K562 (cell line): ENCODE measurements at regions not wholly inside any gene's neighbourhood (a gene's known extent, or its start where the extent isn't known, plus 50 kb on each side); places are given as distances from the start of the nearest gene placed in this dataset.

Source experiments
- ATAC-seq: fragments of 200-7000 bp; cut with Tn5 transposase; 3 replicates; pipeline ENCODE4 v1.9.1; 2020; ENCODE audit warnings: moderate library complexity
- BruUV-seq: library from RNA; stranded (reverse); fragments of 400-500 nt; replicated peaks from 2 replicates; lab custom pipeline; 2021; lab: Mats Ljungman, UMichigan
- CTCF ChIA-PET: fragments of 300-600 bp; formaldehyde crosslinking; extraction: SDS; loops from one replicate; lab custom pipeline; 2021; ENCODE audit warnings: low intra/inter-chr PET ratio; lab: Yijun Ruan, JAX
- POLR2A ChIA-PET: fragments of 300-600, 350-650 bp; sonication (Branson Sonifier 250); formaldehyde crosslinking; extraction: SDS; loops from one replicate; lab custom pipeline; 2021; ENCODE audit warnings: antibody characterized with exemption, inconsistent platforms; lab: Yijun Ruan, JAX
- DNase-seq, 4 experiments: peaks; one replicate each; pipeline versions ENCODE4 v3.0.0 to v3.0.0-alpha.2; 2011 to 2018; ENCODE audit warnings: low spot score in 3 of 4, mixed read lengths in 3 of 4; ENCODE audit errors: extremely low read depth in 1 of 4
- FAIRE-seq: peaks from 2 replicates; lab custom pipeline; 2011; peaks lifted over from hg19 to GRCh38; lab: Jason Lieb, UNC
- H2AFZ ChIP-seq: 2 replicates; pipeline ENCODE4 v1.6.0; 2011; ENCODE audit warnings: low read depth, low read length, control low read depth, inconsistent platforms
- H3K27ac ChIP-seq: fragments of 200-600 bp; 3 replicates; pipeline ENCODE4 v1.8.0; 2011; ENCODE audit warnings: low read depth, mild to moderate bottlenecking, control low read depth, inconsistent platforms, low read length, moderate library complexity, mixed read lengths; ENCODE audit errors: extremely low read depth
- H3K27me3 ChIP-seq, 2 experiments: fragments of 300-600 bp in 1 of 2; 2 replicates in 1 of 2; 3 replicates in 1 of 2; pipeline versions ENCODE4 v1.6.0 to v1.8.0; 2011; ENCODE audit warnings: inconsistent platforms in 2 of 2, low read length in 2 of 2, mild to moderate bottlenecking in 1 of 2, mixed read lengths in 1 of 2, moderate library complexity in 1 of 2; ENCODE audit not compliant: control insufficient read depth in 2 of 2, insufficient read depth in 2 of 2
- H3K36me3 ChIP-seq: fragments of 300-600 bp; 3 replicates; pipeline ENCODE4 v1.8.0; 2011; ENCODE audit warnings: mild to moderate bottlenecking, low read length, inconsistent platforms; ENCODE audit not compliant: control insufficient read depth, insufficient read depth
- H3K4me1 ChIP-seq, 2 experiments: fragments of 200-600 bp in 1 of 2; replicated peaks in 1 of 2; 2 replicates in 1 of 2; 3 replicates in 1 of 2; pipeline versions ENCODE4 v1.5.1 to v1.8.0; 2011; ENCODE audit warnings: inconsistent platforms in 2 of 2, low read length in 2 of 2, mild to moderate bottlenecking in 1 of 2, mixed read lengths in 1 of 2, moderate library complexity in 1 of 2; ENCODE audit not compliant: control insufficient read depth in 2 of 2, insufficient read depth in 2 of 2
- H3K4me2 ChIP-seq: 2 replicates; pipeline ENCODE4 v1.6.1; 2011; ENCODE audit warnings: low read length, control low read depth, inconsistent platforms, mixed read lengths; ENCODE audit not compliant: insufficient read depth
- H3K4me3 ChIP-seq: fragments of 200-600 bp; sonication (generic), shearing (Covaris generic); 2 replicates; pipeline ENCODE4 v1.5.1; 2016; ENCODE audit warnings: control low read depth, inconsistent platforms
- H3K79me2 ChIP-seq: fragments of 200-600 bp; 3 replicates; pipeline ENCODE4 v1.8.0; 2011; ENCODE audit warnings: low read length, inconsistent platforms; ENCODE audit not compliant: control insufficient read depth, insufficient read depth
- H3K9ac ChIP-seq, 2 experiments: 2 replicates each; pipeline versions ENCODE4 v1.6.0 to v1.6.1; 2011; ENCODE audit warnings: low read depth in 2 of 2, low read length in 2 of 2, control low read depth in 1 of 2, inconsistent platforms in 1 of 2, mild to moderate bottlenecking in 1 of 2, mixed read lengths in 1 of 2; ENCODE audit not compliant: insufficient read depth in 1 of 2
- H3K9me1 ChIP-seq: one replicate; pipeline ENCODE4 v1.6.0; 2011; ENCODE audit warnings: inconsistent platforms, mild to moderate bottlenecking, low read length, moderate library complexity; ENCODE audit not compliant: control insufficient read depth, insufficient read depth
- H3K9me3 ChIP-seq: replicated peaks from 2 replicates; pipeline ENCODE4 v1.5.1; 2011; ENCODE audit warnings: low read depth, low read length, inconsistent platforms; ENCODE audit not compliant: control insufficient read depth, insufficient read depth
- H4K20me1 ChIP-seq: replicated peaks from 2 replicates; pipeline ENCODE4 v1.6.1; 2011; ENCODE audit warnings: low read length, inconsistent platforms, mixed read lengths; ENCODE audit not compliant: control insufficient read depth, insufficient read depth
- KLF13 ChIP-seq: fragments of 450-650 bp; IDR thresholded peaks from 2 replicates; pipeline ENCODE4 v1.6.1; 2016; ENCODE audit warnings: missing genetic modification characterization, low read depth, mild to moderate bottlenecking, missing compliant biosample characterization, moderate library complexity, borderline replicate concordance
- L3MBTL2 ChIP-seq: fragments of 450-650 bp; IDR thresholded peaks from 2 replicates; pipeline ENCODE4 v1.6.1; 2016; ENCODE audit warnings: mild to moderate bottlenecking, moderate library complexity
- RFX5 ChIP-seq: IDR thresholded peaks from 2 replicates; pipeline ENCODE4 v1.6.1; 2011; ENCODE audit warnings: low read depth, mild to moderate bottlenecking, improper control_type of control experiment, low read length
- ZFP36 ChIP-seq: fragments of 150-350 bp; IDR thresholded peaks from 2 replicates; pipeline ENCODE4 v1.6.1; 2018; ENCODE audit warnings: low read length, low read depth; ENCODE audit not compliant: partially characterized antibody
- WGBS: fragments of 100-300 bp; shearing (Covaris generic); methylation state at CpG from one replicate; pipeline ENCODE4 v1.1.6; 2016; ENCODE audit warnings: low coverage, mixed read lengths; ENCODE audit not compliant: insufficient coverage; ENCODE audit errors: missing lambda C conversion rate; 5-methylcytosine and 5-hydroxymethylcytosine counted together
- in situ Hi-C: fragments of 300-500 bp; cut with MboI; formaldehyde crosslinking; loops from 4 replicates; pipeline ENCODE4 v1.15.0; 2018; ENCODE audit warnings: inconsistent platforms, mixed read lengths
- intact Hi-C: fragments of 100-400 bp; cut with micrococcal nuclease; formaldehyde crosslinking; loops from 2 replicates; pipeline ENCODE4 v1.14.2; 2022
- TF ChIP-seq, protein P1 (sequence below): fragments of 150-350 bp; IDR thresholded peaks from 2 replicates; pipeline ENCODE4 v1.6.1; 2014; ENCODE audit warnings: low read depth, mild to moderate bottlenecking, low read length, borderline replicate concordance
- TF ChIP-seq, protein P2 (sequence below): fragments of 450-650 bp; IDR thresholded peaks from 2 replicates; pipeline ENCODE4 v1.6.1; 2014; ENCODE audit warnings: low read depth, mild to moderate bottlenecking, moderate library complexity, borderline replicate concordance
- TF ChIP-seq, protein P3 (sequence below): IDR thresholded peaks from 2 replicates; pipeline ENCODE4 v1.6.1; 2016; ENCODE audit warnings: missing genetic modification characterization, missing compliant biosample characterization

DNA sequence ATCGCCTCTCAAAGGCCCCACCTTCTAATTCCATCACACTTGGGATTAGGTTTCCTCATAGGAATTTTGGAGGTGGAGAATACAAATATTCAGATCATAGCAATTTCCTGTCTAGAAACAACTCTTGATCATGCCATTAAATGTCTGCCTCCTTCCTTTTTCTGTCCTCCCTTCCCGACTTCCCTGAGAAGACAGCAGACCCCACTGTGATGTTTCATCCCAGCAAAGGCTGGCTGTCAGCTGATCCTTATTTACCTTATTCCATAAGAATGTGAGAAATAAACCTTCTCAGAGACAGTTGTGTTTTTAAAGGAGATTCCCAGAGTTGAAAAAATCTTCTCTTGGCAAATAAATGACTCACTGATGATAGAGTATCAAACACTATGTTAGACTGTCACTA, 133.9 kb downstream of the TDRD15 start (continued):
- TF ChIP-seq, protein P1, sequence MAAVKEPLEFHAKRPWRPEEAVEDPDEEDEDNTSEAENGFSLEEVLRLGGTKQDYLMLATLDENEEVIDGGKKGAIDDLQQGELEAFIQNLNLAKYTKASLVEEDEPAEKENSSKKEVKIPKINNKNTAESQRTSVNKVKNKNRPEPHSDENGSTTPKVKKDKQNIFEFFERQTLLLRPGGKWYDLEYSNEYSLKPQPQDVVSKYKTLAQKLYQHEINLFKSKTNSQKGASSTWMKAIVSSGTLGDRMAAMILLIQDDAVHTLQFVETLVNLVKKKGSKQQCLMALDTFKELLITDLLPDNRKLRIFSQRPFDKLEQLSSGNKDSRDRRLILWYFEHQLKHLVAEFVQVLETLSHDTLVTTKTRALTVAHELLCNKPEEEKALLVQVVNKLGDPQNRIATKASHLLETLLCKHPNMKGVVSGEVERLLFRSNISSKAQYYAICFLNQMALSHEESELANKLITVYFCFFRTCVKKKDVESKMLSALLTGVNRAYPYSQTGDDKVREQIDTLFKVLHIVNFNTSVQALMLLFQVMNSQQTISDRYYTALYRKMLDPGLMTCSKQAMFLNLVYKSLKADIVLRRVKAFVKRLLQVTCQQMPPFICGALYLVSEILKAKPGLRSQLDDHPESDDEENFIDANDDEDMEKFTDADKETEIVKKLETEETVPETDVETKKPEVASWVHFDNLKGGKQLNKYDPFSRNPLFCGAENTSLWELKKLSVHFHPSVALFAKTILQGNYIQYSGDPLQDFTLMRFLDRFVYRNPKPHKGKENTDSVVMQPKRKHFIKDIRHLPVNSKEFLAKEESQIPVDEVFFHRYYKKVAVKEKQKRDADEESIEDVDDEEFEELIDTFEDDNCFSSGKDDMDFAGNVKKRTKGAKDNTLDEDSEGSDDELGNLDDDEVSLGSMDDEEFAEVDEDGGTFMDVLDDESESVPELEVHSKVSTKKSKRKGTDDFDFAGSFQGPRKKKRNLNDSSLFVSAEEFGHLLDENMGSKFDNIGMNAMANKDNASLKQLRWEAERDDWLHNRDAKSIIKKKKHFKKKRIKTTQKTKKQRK: no peak
- TF ChIP-seq, protein P2, sequence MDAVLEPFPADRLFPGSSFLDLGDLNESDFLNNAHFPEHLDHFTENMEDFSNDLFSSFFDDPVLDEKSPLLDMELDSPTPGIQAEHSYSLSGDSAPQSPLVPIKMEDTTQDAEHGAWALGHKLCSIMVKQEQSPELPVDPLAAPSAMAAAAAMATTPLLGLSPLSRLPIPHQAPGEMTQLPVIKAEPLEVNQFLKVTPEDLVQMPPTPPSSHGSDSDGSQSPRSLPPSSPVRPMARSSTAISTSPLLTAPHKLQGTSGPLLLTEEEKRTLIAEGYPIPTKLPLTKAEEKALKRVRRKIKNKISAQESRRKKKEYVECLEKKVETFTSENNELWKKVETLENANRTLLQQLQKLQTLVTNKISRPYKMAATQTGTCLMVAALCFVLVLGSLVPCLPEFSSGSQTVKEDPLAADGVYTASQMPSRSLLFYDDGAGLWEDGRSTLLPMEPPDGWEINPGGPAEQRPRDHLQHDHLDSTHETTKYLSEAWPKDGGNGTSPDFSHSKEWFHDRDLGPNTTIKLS: no peak
- TF ChIP-seq L3MBTL2 (no peak), KLF13 (tag) (no peak)

DNA sequence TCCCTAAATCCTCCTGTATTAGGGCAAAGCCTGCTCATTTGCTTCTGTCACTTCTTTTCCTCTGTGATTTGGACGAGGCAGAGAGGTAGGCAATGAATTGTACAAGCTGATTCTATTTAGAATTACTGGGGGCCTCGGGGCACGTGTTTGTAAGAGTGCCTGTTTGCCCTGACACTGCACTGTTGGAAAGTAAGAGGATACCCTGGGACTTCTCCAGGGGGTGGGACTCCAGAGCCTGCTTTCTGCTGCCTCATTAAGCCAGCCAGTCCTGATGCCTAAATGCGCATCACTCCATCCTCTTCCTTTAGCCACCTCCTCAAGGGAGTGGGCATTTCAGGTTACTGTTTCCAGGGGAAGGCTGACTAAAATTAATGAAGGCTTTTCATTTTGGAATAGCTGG, 134.3 kb downstream of the TDRD15 start:
- Histone ChIP-seq H3K36me3 (no peaks in the 10 kb centered on the region), H3K9me1 (no peaks in the 10 kb centered on the region), H3K9ac (no peak overlapping the region), H3K4me1 (peaks cover 0 to 15% of the 10 kb centered on the region in 2 experiments; a peak in 2 of 5 replicates), H3K79me2 (no peaks in the 10 kb centered on the region), H3K27me3 (peaks cover 0 to 4% of the 10 kb centered on the region in 2 experiments; a peak in 1 of 5 replicates), H2AFZ (no peak overlapping the region), H3K27ac (no peak overlapping the region), H3K4me2 (no peak overlapping the region), H4K20me1 (no peaks in the 10 kb centered on the region), H3K4me3 (no peak overlapping the region), H3K9me3 (no peaks in the 10 kb centered on the region)
- ChIA-PET CTCF (no interaction called here), POLR2A (no interaction called here)
- in situ Hi-C loops (loop anchor here (25.0 kb wide), 1 partner anchor 596 kb away; the partner anchor contains the start of genes GDF7 and HS1BP3), intact Hi-C loops (loop anchor here (10.0 kb wide), 1 partner anchor 83 kb away; no protein-coding TSS in a partner anchor)
- FAIRE-seq: no peak
- no TSS peak for BruUV-seq
- DNase-seq: no peak
- no peak for ATAC-seq
- 10% methylated on average over 4 of the region's 4 CpGs for WGBS
- no peak for TF ChIP-seq ZFP36
- TF ChIP-seq, protein P3, sequence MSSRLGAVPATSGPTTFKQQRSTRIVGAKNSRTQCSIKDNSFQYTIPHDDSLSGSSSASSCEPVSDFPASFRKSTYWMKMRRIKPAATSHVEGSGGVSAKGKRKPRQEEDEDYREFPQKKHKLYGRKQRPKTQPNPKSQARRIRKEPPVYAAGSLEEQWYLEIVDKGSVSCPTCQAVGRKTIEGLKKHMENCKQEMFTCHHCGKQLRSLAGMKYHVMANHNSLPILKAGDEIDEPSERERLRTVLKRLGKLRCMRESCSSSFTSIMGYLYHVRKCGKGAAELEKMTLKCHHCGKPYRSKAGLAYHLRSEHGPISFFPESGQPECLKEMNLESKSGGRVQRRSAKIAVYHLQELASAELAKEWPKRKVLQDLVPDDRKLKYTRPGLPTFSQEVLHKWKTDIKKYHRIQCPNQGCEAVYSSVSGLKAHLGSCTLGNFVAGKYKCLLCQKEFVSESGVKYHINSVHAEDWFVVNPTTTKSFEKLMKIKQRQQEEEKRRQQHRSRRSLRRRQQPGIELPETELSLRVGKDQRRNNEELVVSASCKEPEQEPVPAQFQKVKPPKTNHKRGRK (tag): no peak
- TF ChIP-seq RFX5: no peak
